Endothelial cell of umbilical vein (primary cell): ENCODE measurements at regions not wholly inside any gene's neighbourhood (a gene's known extent, or its start where the extent isn't known, plus 50 kb on each side); places are given as distances from the start of the nearest gene placed in this dataset.

Experiments
- BruUV-seq: library from RNA; stranded (reverse); fragments of 400-500 nt; replicated peaks from 2 replicates; lab custom pipeline; 2021; lab: Mats Ljungman, UMichigan
- CTCF ChIA-PET: fragments of 300-600, 350-600 bp; sonication (Branson Sonifier 250); formaldehyde crosslinking; loops from one replicate; lab custom pipeline; 2021; ENCODE audit warnings: antibody characterized with exemption, inconsistent platforms; lab: Charles Lee
- POLR2A ChIA-PET: fragments of 300-600, 350-600 bp; sonication (Branson Sonifier 250); formaldehyde crosslinking; loops from one replicate; lab custom pipeline; 2021; ENCODE audit warnings: antibody characterized with exemption, inconsistent platforms; lab: Charles Lee
- DNase-seq: peaks from one replicate; pipeline ENCODE4 v3.0.0-alpha.2; 2011; ENCODE audit warnings: low read depth, low spot score
- FAIRE-seq: peaks from 2 replicates; lab custom pipeline; 2011; peaks lifted over from hg19 to GRCh38; lab: Jason Lieb, UNC
- H2AFZ ChIP-seq: 2 replicates; pipeline ENCODE4 v1.6.0; 2012; ENCODE audit warnings: low read depth, low read length, control low read depth, inconsistent platforms
- H3K27ac ChIP-seq: 2 replicates; pipeline ENCODE4 v1.5.1; 2011; ENCODE audit warnings: low read depth, mild to moderate bottlenecking, control low read depth, low read length, moderate library complexity; ENCODE audit not compliant: insufficient read depth
- H3K27me3 ChIP-seq, 2 experiments: 2 replicates each; pipeline versions ENCODE4 v1.6.0 to v1.6.1; 2011; ENCODE audit warnings: low read length in 2 of 2, mixed read lengths in 1 of 2; ENCODE audit not compliant: control insufficient read depth in 2 of 2, insufficient read depth in 2 of 2
- H3K36me3 ChIP-seq, 2 experiments: 2 replicates in 1 of 2; 3 replicates in 1 of 2; pipeline ENCODE4 v1.5.1; 2011; ENCODE audit warnings: low read length in 2 of 2, mild to moderate bottlenecking in 1 of 2, moderate library complexity in 1 of 2; ENCODE audit not compliant: control insufficient read depth in 2 of 2, insufficient read depth in 2 of 2; ENCODE audit errors: extremely low read depth in 1 of 2
- H3K4me1 ChIP-seq: 3 replicates; pipeline ENCODE4 v1.5.1; 2011; ENCODE audit warnings: mild to moderate bottlenecking, low read length; ENCODE audit not compliant: control insufficient read depth, insufficient read depth; ENCODE audit errors: extremely low read depth
- H3K4me2 ChIP-seq: 2 replicates; pipeline ENCODE4 v1.6.1; 2011; ENCODE audit warnings: low read length, control low read depth, mixed read lengths; ENCODE audit not compliant: insufficient read depth
- H3K4me3 ChIP-seq, 3 experiments: fragments of 200-600 bp in 1 of 3; sonication (generic), shearing (Covaris generic) in 1 of 3; replicated peaks in 1 of 3; 2 replicates each; pipeline ENCODE4 v1.5.1; 2011 to 2016; ENCODE audit warnings: control low read depth in 3 of 3, low read length in 3 of 3, mild to moderate bottlenecking in 2 of 3, inconsistent platforms in 1 of 3, low read depth in 1 of 3, moderate library complexity in 1 of 3; ENCODE audit not compliant: insufficient read depth in 1 of 3
- H3K79me2 ChIP-seq: 2 replicates; pipeline ENCODE4 v1.6.0; 2012; ENCODE audit warnings: low read length, inconsistent platforms; ENCODE audit not compliant: control insufficient read depth, insufficient read depth
- H3K9ac ChIP-seq: replicated peaks from 2 replicates; pipeline ENCODE3; 2011; ENCODE audit warnings: low read length, control low read depth; ENCODE audit not compliant: insufficient read depth; ENCODE audit errors: extremely low read depth
- H3K9me1 ChIP-seq: replicated peaks from 3 replicates; pipeline ENCODE4 v1.6.0; 2011; ENCODE audit warnings: mild to moderate bottlenecking, low read length; ENCODE audit not compliant: control insufficient read depth, insufficient read depth; ENCODE audit errors: extremely low read depth
- H3K9me3 ChIP-seq: replicated peaks from 2 replicates; pipeline ENCODE4 v1.5.1; 2012; ENCODE audit warnings: low read length, inconsistent platforms; ENCODE audit not compliant: control insufficient read depth, insufficient read depth
- H4K20me1 ChIP-seq: replicated peaks from 2 replicates; pipeline ENCODE3; 2011; ENCODE audit warnings: mild to moderate bottlenecking, low read length; ENCODE audit not compliant: control insufficient read depth, insufficient read depth; ENCODE audit errors: extremely low read depth
- EZH2 ChIP-seq: IDR thresholded peaks from 2 replicates; pipeline ENCODE4 v1.6.1; 2012; ENCODE audit warnings: borderline replicate concordance, low read depth, mild to moderate bottlenecking, moderate library complexity, low read length, inconsistent platforms; ENCODE audit not compliant: severe bottlenecking
- FOS ChIP-seq: IDR thresholded peaks from 2 replicates; pipeline ENCODE4 v1.6.1; 2011; ENCODE audit warnings: mild to moderate bottlenecking, low read length, moderate library complexity, borderline replicate concordance; ENCODE audit not compliant: insufficient read depth
- GATA2 ChIP-seq: IDR thresholded peaks from 2 replicates; pipeline ENCODE4 v1.7.0; 2011; ENCODE audit warnings: low read depth, mild to moderate bottlenecking, moderate library complexity, mixed read lengths, low read length; ENCODE audit not compliant: insufficient read length, insufficient read depth
- JUN ChIP-seq: IDR thresholded peaks from 2 replicates; pipeline ENCODE4 v1.6.1; 2011; ENCODE audit warnings: borderline replicate concordance, low read depth; ENCODE audit not compliant: insufficient read length, insufficient read depth
- MYC ChIP-seq: IDR thresholded peaks from one replicate; pipeline ENCODE4 v1.6.1; 2011; ENCODE audit warnings: mild to moderate bottlenecking, low read depth, low read length
- POLR2AphosphoS5 ChIP-seq: IDR thresholded peaks from 2 replicates; pipeline ENCODE4 v1.6.1; 2012; ENCODE audit warnings: low read depth, mild to moderate bottlenecking, control low read depth, low read length, moderate library complexity; ENCODE audit not compliant: insufficient read depth
- dilution Hi-C: fragments of 300-500 bp; cut with MboI; formaldehyde crosslinking; loops from one replicate; pipeline ENCODE4 v1.15.0; 2019; ENCODE audit warnings: low sequenced_read_pairs; ENCODE audit not compliant: extremely low pct_ligation_motif_present
- intact Hi-C: fragments of 100-400 bp; cut with micrococcal nuclease; formaldehyde crosslinking; loops from one replicate; pipeline ENCODE4 v1.10.0; 2022
- TF ChIP-seq, protein P1 (sequence below), 2 donors: IDR thresholded peaks; 1 replicate in 1 of 2; 2 replicates in 1 of 2; pipeline ENCODE4 v1.5.1; 2011; ENCODE audit warnings: low read length in 2 of 2, mild to moderate bottlenecking in 2 of 2, moderate library complexity in 2 of 2, control low read depth in 1 of 2, inconsistent platforms in 1 of 2, low read depth in 1 of 2; ENCODE audit not compliant: insufficient read depth in 1 of 2; ENCODE audit errors: extremely low read depth in 1 of 2

DNA sequence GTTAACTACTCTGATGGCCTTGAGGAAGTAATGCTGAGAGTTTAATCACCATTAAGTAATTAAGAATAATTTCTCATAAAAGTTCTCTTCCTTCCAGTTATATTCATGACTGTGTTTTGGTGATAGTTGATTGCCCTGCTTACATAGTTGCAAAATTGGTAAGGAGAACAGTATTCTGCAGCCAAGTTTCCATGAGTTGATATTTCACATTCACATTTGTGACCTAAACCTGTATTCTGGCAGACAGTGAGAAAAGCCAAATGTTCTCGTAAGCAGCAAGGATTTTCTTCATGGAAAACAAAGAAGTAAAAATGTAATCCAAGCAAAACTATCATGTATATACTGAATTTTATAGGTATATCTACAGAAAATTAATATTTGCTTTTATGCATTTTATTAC is 187.8 kb upstream of the NUDT6 start:
- DNase-seq, result no peak
- Histone ChIP-seq H3K9me3 (no peaks in the 10 kb centered on the region), H3K27me3 (no peaks in the 10 kb centered on the region), H2AFZ (no peak overlapping the region), H3K36me3 (peaks cover 0 to 6% of the 10 kb centered on the region in 2 experiments), H3K4me2 (no peak overlapping the region), H3K79me2 (no peaks in the 10 kb centered on the region), H4K20me1 (no peaks in the 10 kb centered on the region), H3K27ac (no peak overlapping the region), H3K4me1 (no peaks in the 10 kb centered on the region), H3K9me1 (no peaks in the 10 kb centered on the region), H3K9ac (no peak overlapping the region), H3K4me3 (no peak overlapping the region)
- BruUV-seq, result no TSS peak
- TF ChIP-seq, protein P1, sequence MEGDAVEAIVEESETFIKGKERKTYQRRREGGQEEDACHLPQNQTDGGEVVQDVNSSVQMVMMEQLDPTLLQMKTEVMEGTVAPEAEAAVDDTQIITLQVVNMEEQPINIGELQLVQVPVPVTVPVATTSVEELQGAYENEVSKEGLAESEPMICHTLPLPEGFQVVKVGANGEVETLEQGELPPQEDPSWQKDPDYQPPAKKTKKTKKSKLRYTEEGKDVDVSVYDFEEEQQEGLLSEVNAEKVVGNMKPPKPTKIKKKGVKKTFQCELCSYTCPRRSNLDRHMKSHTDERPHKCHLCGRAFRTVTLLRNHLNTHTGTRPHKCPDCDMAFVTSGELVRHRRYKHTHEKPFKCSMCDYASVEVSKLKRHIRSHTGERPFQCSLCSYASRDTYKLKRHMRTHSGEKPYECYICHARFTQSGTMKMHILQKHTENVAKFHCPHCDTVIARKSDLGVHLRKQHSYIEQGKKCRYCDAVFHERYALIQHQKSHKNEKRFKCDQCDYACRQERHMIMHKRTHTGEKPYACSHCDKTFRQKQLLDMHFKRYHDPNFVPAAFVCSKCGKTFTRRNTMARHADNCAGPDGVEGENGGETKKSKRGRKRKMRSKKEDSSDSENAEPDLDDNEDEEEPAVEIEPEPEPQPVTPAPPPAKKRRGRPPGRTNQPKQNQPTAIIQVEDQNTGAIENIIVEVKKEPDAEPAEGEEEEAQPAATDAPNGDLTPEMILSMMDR (IDR thresholded peaks at IDR 0.05; ENCODE audit: extremely low read depth in 1 of 2, insufficient read depth in 1 of 2, low read depth in 1 of 2, low read length in 2 of 2), result no peak
- no peak for TF ChIP-seq POLR2AphosphoS5
- TF ChIP-seq GATA2, result no peak
- no peak for TF ChIP-seq FOS
- TF ChIP-seq JUN, result no peak
- TF ChIP-seq EZH2, result no peak
- no peak for TF ChIP-seq MYC
- dilution Hi-C loops (no loop called here), intact Hi-C loops (no loop called here)
- FAIRE-seq, result no peak
- ChIA-PET CTCF (interaction anchor here (1.1 to 1.5 kb wide), 2 partner anchors 13 to 550 kb away, joined by 3 to 4 read pairs; no protein-coding TSS in a partner anchor), POLR2A (no interaction called here)
